ENCODE measurements at regions not wholly inside any gene's neighbourhood (a gene's known extent, or its start where the extent isn't known, plus 50 kb on each side); places are given as distances from the start of the nearest gene placed in this dataset.

- no peak overlapping the region for H3K27ac ChIP-seq
- no peaks in the 10 kb centered on the region for H3K36me3 ChIP-seq
- TF ChIP-seq CTCF (IDR thresholded peaks at IDR 0.05) (no peak), POLR2A (IDR thresholded peaks at IDR 0.05) (no peak)
- intact Hi-C loops (cut with DNase I; ENCODE audit: low total_unique reads) = no loop called here
- H3K9me3 ChIP-seq = no peaks in the 10 kb centered on the region
- H3K27me3 ChIP-seq = no peaks in the 10 kb centered on the region
- no peaks in the 10 kb centered on the region for H3K4me1 ChIP-seq
- DNase-seq = no peak
- no peak overlapping the region for H3K4me3 ChIP-seq
Observed at GRCh38 chr15:60214201-60214600, 183.6 kb downstream of the ANXA2 start.

GRCh38 chr15:60215225-60215963, 182.4 kb downstream of the ANXA2 start:
- H3K4me3 ChIP-seq = no peak overlapping the region
- H3K36me3 ChIP-seq = no peaks in the 10 kb centered on the region
- no peak for DNase-seq
- no peaks in the 10 kb centered on the region for H3K27me3 ChIP-seq
- intact Hi-C loops (cut with DNase I; ENCODE audit: low total_unique reads) = no loop called here
- H3K4me1 ChIP-seq = no peaks in the 10 kb centered on the region
- TF ChIP-seq POLR2A (IDR thresholded peaks at IDR 0.05) = no peak
- no peak for TF ChIP-seq CTCF (IDR thresholded peaks at IDR 0.05)
- H3K27ac ChIP-seq = no peak overlapping the region
- H3K9me3 ChIP-seq = no peaks in the 10 kb centered on the region

GRCh38 chr15:60217161-60217560, 180.6 kb downstream of the ANXA2 start:
- no peak for TF ChIP-seq CTCF (IDR thresholded peaks at IDR 0.05)
- no peak for TF ChIP-seq POLR2A (IDR thresholded peaks at IDR 0.05)
- no peaks in the 10 kb centered on the region for H3K36me3 ChIP-seq
- no peak for DNase-seq
- intact Hi-C loops (cut with DNase I; ENCODE audit: low total_unique reads) = no loop called here
- no peaks in the 10 kb centered on the region for H3K4me1 ChIP-seq
- H3K27me3 ChIP-seq = no peaks in the 10 kb centered on the region
- H3K27ac ChIP-seq = no peak overlapping the region
- no peak overlapping the region for H3K4me3 ChIP-seq
- H3K9me3 ChIP-seq = no peaks in the 10 kb centered on the region

GRCh38 chr15:60218256-60218655, 179.5 kb downstream of the ANXA2 start:
- Histone ChIP-seq H3K4me1 (no peaks in the 10 kb centered on the region), H3K36me3 (no peaks in the 10 kb centered on the region), H3K27me3 (no peaks in the 10 kb centered on the region), H3K27ac (no peak overlapping the region), H3K9me3 (no peaks in the 10 kb centered on the region), H3K4me3 (no peak overlapping the region)
- intact Hi-C loops (cut with DNase I; ENCODE audit: low total_unique reads) = no loop called here
- DNase-seq = no peak
- no peak for TF ChIP-seq CTCF (IDR thresholded peaks at IDR 0.05)
- no peak for TF ChIP-seq POLR2A (IDR thresholded peaks at IDR 0.05)

GRCh38 chr15:60219866-60220265, 177.9 kb downstream of the ANXA2 start:
- Histone ChIP-seq H3K4me1 (no peaks in the 10 kb centered on the region), H3K27ac (no peak overlapping the region), H3K9me3 (no peaks in the 10 kb centered on the region), H3K27me3 (no peaks in the 10 kb centered on the region), H3K4me3 (no peak overlapping the region), H3K36me3 (no peaks in the 10 kb centered on the region)
- TF ChIP-seq POLR2A (IDR thresholded peaks at IDR 0.05) (no peak), CTCF (IDR thresholded peaks at IDR 0.05) (no peak)
- DNase-seq = no peak
- intact Hi-C loops (cut with DNase I; ENCODE audit: low total_unique reads) = no loop called here

Measured in uterus (tissue), 3 donors.